Heart right ventricle (tissue), 16 donors: ENCODE measurements at regions not wholly inside any gene's neighbourhood (a gene's known extent, or its start where the extent isn't known, plus 50 kb on each side); places are given as distances from the start of the nearest gene placed in this dataset.
A peak's percentile ranks its signal among the peaks of the same experiment; 100 is the strongest.

Experiments
- ATAC-seq, 8 donors: fragments of 200-7000 bp; cut with Tn5 transposase; one replicate each; pipeline ENCODE4 v1.9.1; 2020; ENCODE audit warnings: mild to moderate bottlenecking in 8 of 8, moderate library complexity in 8 of 8, moderate number of reproducible peaks in 1 of 8
- DNase-seq, 2 donors: peaks; one replicate each; pipeline ENCODE4 v3.0.0-alpha.2; 2020
- H3K27ac ChIP-seq, 10 donors: fragments of 200-600 bp; sonication (generic) in 2 of 10; one replicate each; pipeline versions ENCODE4 v1.5.0 to v1.8.0; 2020 to 2022; ENCODE audit warnings: mild to moderate bottlenecking in 3 of 10
- H3K27me3 ChIP-seq, 7 donors: fragments of 200-600 bp; one replicate each; pipeline ENCODE4 v1.8.0; 2021 to 2022; ENCODE audit warnings: mild to moderate bottlenecking in 2 of 7
- H3K36me3 ChIP-seq, 9 donors: fragments of 200-600 bp; sonication (generic) in 1 of 9; one replicate each; pipeline versions ENCODE4 v1.5.0 to v1.8.0; 2020 to 2022; ENCODE audit warnings: mild to moderate bottlenecking in 2 of 9
- H3K4me1 ChIP-seq, 9 donors: fragments of 200-600 bp; sonication (generic) in 1 of 9; one replicate each; pipeline versions ENCODE4 v1.5.0 to v1.8.0; 2020 to 2022; ENCODE audit warnings: mild to moderate bottlenecking in 4 of 9
- H3K4me3 ChIP-seq, 10 donors: fragments of 200-600 bp; sonication (generic) in 2 of 10; one replicate each; pipeline versions ENCODE4 v1.5.0 to v1.8.0; 2020 to 2022; ENCODE audit warnings: mild to moderate bottlenecking in 7 of 10, moderate library complexity in 2 of 10
- H3K9me3 ChIP-seq, 11 donors: fragments of 200-600 bp in 10 of 11; sonication (generic) in 2 of 11; one replicate each; pipeline versions ENCODE4 v1.5.0 to v1.8.0; 2013 to 2022; ENCODE audit warnings: mild to moderate bottlenecking in 2 of 11, control low read depth in 1 of 11, moderate library complexity in 1 of 11
- WGBS, 2 donors: extraction: QIAGEN DNeasy Blood & Tissue Kit; methylation state at CpG; one replicate each; pipeline ENCODE4 v1.1.7; 2013; ENCODE audit warnings: inconsistent platforms in 1 of 2; 5-methylcytosine and 5-hydroxymethylcytosine counted together
- intact Hi-C, 10 donors: fragments of 100-400 bp; cut with DNase I; formaldehyde crosslinking; loops; one replicate each; pipeline versions ENCODE4 v1.11.1 to v1.14.2; 2022
- TF ChIP-seq, protein P1 (sequence below), 9 donors: fragments of 200-600 bp; sonication (generic) in 2 of 9; IDR thresholded peaks; one replicate each; pipeline versions ENCODE4 v1.5.0 to v1.8.0; 2021 to 2022; ENCODE audit warnings: antibody characterized with exemption in 9 of 9, mild to moderate bottlenecking in 5 of 9, moderate library complexity in 1 of 9
- donor health status: Arrhythmogenic right ventricular cardiomyopathy.
- donor health status: ischemic (EF 13 %, LVEDD 7.1; RV severe dilation, severe dysfunction).
- donor health status: healthy with polysubstance abuse.
- donor health status: DM: no; HTN: yes; CAD: no.
- donor health status: DM: no; HTN: no; CAD: no.
- donor health status: ischemic (EF 25% LVEDD 6.9; RV normal size, moderate dysfunction).
- donor health status: ischemic (EF 25% LVEDD 5.7; RV mildly dilated, moderate dysfunction).
- donor health status: healthy.
- donor health status: DM: yes; HTN: yes; CAD: no.
- donor health status: Ischemic cardiomyopathy.
- donor health status: ischemic (EF 35%, LVEDD 5.7; RV mildly dilated, moderate dysfunction).
- donor health status: nonischemic (EF 11% LVEDD 7.7; RV severe dilation, severe dysfunction).
- donor health status: DM: yes; HTN: yes; CAD: no.
- donor health status: PGD.
- donor health status: ischemic (EF 29% LVEDD 5.4; RV normal size, mild dysfunction).
- donor health status: nonischemic (EF 23%, LVEDD 6.1; RV moderate dilation, normal function).

DNA sequence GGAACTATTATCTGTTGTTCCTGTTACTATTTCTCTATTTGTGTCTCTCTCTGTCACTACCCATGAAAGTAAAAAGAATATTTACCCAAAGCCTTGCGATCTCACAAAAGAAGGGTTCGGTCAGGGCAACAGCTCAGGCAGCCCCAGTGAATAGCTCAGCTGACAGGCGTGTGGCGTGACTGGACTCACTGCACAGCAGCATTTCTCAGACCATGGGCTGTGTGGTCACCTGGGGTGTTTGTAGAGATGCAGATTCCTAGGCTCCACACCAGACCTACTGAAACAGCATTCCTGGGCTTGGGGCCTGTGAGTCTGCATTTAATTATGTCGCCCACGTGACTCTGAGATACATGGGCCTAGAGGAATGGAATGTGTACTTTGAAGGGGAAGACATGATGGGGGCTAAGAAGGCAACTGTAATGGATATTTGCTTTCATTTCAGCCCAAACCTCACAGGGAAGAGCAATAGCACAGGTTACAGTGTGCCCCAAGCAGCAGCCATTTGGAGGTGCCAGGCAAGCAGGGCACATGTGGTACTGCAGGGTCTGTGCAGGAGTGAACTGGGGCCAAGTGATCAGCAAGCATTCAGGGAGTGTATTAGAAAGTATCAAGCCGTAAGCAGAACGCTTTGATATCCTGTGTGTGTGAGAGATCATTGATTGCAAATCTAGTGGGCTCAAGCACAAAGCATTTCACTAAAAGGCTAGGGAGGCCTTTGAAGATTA is 90.4 kb upstream of the RBMS1 start:
- DNase-seq = no peak
- H3K4me1 ChIP-seq = peaks cover 0 to 38% (median 29%) of the 10 kb centered on the region in 9 donors
- H3K27ac ChIP-seq = peak overlapping the region in 8 of 10 donors; percentile 4 to 77 (median 66)
- TF ChIP-seq, protein P1, sequence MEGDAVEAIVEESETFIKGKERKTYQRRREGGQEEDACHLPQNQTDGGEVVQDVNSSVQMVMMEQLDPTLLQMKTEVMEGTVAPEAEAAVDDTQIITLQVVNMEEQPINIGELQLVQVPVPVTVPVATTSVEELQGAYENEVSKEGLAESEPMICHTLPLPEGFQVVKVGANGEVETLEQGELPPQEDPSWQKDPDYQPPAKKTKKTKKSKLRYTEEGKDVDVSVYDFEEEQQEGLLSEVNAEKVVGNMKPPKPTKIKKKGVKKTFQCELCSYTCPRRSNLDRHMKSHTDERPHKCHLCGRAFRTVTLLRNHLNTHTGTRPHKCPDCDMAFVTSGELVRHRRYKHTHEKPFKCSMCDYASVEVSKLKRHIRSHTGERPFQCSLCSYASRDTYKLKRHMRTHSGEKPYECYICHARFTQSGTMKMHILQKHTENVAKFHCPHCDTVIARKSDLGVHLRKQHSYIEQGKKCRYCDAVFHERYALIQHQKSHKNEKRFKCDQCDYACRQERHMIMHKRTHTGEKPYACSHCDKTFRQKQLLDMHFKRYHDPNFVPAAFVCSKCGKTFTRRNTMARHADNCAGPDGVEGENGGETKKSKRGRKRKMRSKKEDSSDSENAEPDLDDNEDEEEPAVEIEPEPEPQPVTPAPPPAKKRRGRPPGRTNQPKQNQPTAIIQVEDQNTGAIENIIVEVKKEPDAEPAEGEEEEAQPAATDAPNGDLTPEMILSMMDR (IDR thresholded peaks at IDR 0.05) = no peak
- WGBS, 2 donors = 87 to 92% methylated on average over 8 of the region's 8 CpGs
- intact Hi-C loops = loop anchor here in 2 of 10 donors (10.0 kb wide), 2 partner anchors 159 to 331 kb away; no protein-coding TSS in a partner anchor
- H3K9me3 ChIP-seq = no peaks in the 10 kb centered on the region
- H3K4me3 ChIP-seq = no peak overlapping the region
- ATAC-seq = peak in 3 of 8 donors; percentile 55
- H3K27me3 ChIP-seq = no peaks in the 10 kb centered on the region
- no peaks in the 10 kb centered on the region for H3K36me3 ChIP-seq

DNA sequence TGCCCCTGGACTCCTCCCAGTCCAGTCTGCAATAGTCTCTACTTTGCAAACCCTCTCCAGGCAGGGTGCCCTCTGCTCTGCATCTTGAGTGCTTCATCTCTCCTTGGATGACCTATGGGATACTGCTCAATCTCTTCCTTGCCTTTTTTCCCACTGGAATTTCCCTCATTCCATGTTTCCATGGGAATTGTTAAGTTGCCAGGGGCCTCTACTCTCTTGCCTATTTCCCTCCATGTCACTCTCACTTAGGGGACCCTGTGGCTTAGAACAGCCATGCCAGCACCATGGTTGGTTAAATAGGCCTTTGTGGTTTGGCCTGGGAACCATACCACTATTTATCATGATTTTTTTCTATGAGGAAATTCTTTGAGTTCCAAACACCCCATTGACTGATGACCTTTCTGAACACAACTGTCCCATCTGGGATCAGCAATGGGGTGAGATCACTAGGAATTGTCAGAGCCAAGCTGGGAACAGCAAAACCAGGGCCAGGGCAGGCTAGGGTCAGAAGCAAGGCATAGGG is 91.4 kb upstream of the RBMS1 start:
- intact Hi-C loops = loop anchor here in 2 of 10 donors (10.0 kb wide), 2 partner anchors 160 to 330 kb away; no protein-coding TSS in a partner anchor
- H3K27ac ChIP-seq = peak overlapping the region in 6 of 10 donors; percentile 5 to 77 (median 18)
- H3K4me3 ChIP-seq = no peak overlapping the region
- ATAC-seq (peak in 4 of 8 donors; percentile 7 to 53 (median 40)), DNase-seq (no peak)
- H3K4me1 ChIP-seq = peaks cover 0 to 38% (median 29%) of the 10 kb centered on the region in 9 donors
- H3K9me3 ChIP-seq = no peaks in the 10 kb centered on the region
- no peaks in the 10 kb centered on the region for H3K27me3 ChIP-seq
- H3K36me3 ChIP-seq = no peaks in the 10 kb centered on the region
- TF ChIP-seq, protein P1 (IDR thresholded peaks at IDR 0.05) = no peak

DNA sequence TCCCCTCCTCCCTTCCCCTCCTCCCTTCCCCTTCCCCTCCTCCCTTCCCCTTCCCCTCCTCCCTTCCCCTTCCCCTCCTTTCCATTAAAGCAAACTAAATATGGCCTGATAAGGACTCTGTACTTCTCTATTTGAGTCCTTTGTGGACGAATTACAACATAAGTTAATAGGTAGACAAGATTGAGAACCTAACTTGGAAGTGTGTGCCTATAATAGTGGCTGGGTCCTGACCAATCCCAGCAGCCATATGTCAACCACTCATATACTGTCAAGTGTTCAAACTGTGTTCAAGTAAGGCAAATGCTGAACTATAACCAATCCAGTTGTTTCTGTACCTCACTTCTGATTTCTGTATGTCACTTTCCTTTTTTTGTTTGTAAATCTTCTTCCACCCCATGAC is 97.1 kb upstream of the RBMS1 start:
- ATAC-seq = no peak
- WGBS, 2 donors = 29 to 64% methylated on average over 1 of the region's 1 CpG
- intact Hi-C loops = no loop called here
- Histone ChIP-seq H3K9me3 (peaks cover 0 to 32% (median 4%) of the 10 kb centered on the region in 11 donors), H3K27ac (peak overlapping the region in 1 of 10 donors; percentile 7), H3K36me3 (no peaks in the 10 kb centered on the region), H3K4me1 (peaks cover 0 to 5% (median 0%) of the 10 kb centered on the region in 9 donors), H3K27me3 (no peaks in the 10 kb centered on the region), H3K4me3 (no peak overlapping the region)
- no peak for DNase-seq
- TF ChIP-seq, protein P1 (IDR thresholded peaks at IDR 0.05) = no peak

DNA sequence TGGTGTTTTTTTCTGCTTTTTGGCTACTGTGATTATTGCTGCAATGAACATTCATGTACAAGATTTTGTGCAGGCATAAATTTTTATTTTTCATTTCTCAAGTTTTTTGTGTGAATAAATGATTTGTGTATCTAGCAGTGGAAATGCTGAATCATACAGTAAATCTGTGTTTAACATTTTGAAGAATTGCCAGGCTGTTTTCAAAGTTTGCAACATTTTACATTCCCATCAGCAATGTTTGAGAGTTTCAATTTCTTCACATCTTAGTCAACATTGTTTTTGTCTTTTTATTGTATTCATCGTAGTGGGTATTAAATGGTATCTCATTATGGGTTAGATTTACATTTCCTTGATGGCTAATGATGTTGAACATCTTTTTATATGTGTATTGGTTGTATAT is 98.8 kb upstream of the RBMS1 start:
- no peak overlapping the region for H3K4me3 ChIP-seq
- intact Hi-C loops = no loop called here
- no peaks in the 10 kb centered on the region for H3K4me1 ChIP-seq
- 94 to 96% methylated on average over 1 of the region's 1 CpG for WGBS, 2 donors
- TF ChIP-seq, protein P1 (IDR thresholded peaks at IDR 0.05) = no peak
- ATAC-seq = no peak
- H3K27me3 ChIP-seq = no peaks in the 10 kb centered on the region
- DNase-seq = no peak
- H3K36me3 ChIP-seq = no peaks in the 10 kb centered on the region
- H3K27ac ChIP-seq = no peak overlapping the region
- peaks cover 0 to 32% (median 4%) of the 10 kb centered on the region in 11 donors for H3K9me3 ChIP-seq
